ENCODE measurements at regions not wholly inside any gene's neighbourhood (a gene's known extent, or its start where the extent isn't known, plus 50 kb on each side); places are given as distances from the start of the nearest gene placed in this dataset.

DNA sequence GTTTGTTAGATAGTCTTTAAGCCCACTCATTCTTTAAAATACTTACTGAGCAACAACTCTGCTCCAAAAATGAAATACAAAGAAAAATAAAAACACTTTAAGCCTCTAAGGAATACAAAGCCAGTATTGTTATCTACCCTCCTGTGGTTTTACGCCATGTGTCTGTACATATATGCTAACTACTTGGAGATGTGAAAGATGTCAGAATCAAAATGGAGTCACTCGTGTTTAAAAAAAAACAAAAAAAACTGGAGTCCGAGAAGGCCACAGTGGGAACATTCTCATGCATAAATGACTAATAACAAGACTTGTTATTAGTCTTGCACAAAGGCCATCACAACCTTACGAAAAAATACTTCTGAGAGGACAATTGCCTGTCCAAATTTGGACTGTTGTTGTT, 393.1 kb downstream of the TBC1D4 start:
- TF ChIP-seq EZH2 (IDR thresholded peaks at IDR 0.05; ENCODE audit: low read length, missing control alignments): no peak
- TF ChIP-seq, protein P1, sequence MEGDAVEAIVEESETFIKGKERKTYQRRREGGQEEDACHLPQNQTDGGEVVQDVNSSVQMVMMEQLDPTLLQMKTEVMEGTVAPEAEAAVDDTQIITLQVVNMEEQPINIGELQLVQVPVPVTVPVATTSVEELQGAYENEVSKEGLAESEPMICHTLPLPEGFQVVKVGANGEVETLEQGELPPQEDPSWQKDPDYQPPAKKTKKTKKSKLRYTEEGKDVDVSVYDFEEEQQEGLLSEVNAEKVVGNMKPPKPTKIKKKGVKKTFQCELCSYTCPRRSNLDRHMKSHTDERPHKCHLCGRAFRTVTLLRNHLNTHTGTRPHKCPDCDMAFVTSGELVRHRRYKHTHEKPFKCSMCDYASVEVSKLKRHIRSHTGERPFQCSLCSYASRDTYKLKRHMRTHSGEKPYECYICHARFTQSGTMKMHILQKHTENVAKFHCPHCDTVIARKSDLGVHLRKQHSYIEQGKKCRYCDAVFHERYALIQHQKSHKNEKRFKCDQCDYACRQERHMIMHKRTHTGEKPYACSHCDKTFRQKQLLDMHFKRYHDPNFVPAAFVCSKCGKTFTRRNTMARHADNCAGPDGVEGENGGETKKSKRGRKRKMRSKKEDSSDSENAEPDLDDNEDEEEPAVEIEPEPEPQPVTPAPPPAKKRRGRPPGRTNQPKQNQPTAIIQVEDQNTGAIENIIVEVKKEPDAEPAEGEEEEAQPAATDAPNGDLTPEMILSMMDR (conservative IDR thresholded peaks at IDR 0.05 in 1 of 2, IDR thresholded peaks at IDR 0.05 in 1 of 2; ENCODE audit: low read depth in 1 of 2, low read length in 2 of 2): no peak

Measured in fibroblast of lung (primary cell).